ENCODE measurements at regions not wholly inside any gene's neighbourhood (a gene's known extent, or its start where the extent isn't known, plus 50 kb on each side); places are given as distances from the start of the nearest gene placed in this dataset.

- TF ChIP-seq CTCF (IDR thresholded peaks at IDR 0.05), result no peak
- intact Hi-C loops (cut with DNase I), result no loop called here
- Histone ChIP-seq H3K27me3 (ENCODE audit: low read depth) (no peaks in the 10 kb centered on the region), H3K4me3 (no peak overlapping the region), H3K4me1 (no peaks in the 10 kb centered on the region), H3K9me3 (peaks cover 16% of the 10 kb centered on the region), H3K27ac (no peak overlapping the region), H3K36me3 (no peaks in the 10 kb centered on the region)
- ATAC-seq, result peak in 1 of 2 donors; percentile 12
- DNase-seq, result no peak
Observed at GRCh38 chr11:109696191-109696897, 274.4 kb downstream of the C11orf87 start.

GRCh38 chr11:109697140-109697843, 275.3 kb downstream of the C11orf87 start:
- no peaks in the 10 kb centered on the region for H3K4me1 ChIP-seq
- ATAC-seq (peak; percentile 83 to 90), DNase-seq (no peak)
- no peaks in the 10 kb centered on the region for H3K27me3 ChIP-seq (ENCODE audit: low read depth)
- peak; percentile 61 for TF ChIP-seq CTCF (IDR thresholded peaks at IDR 0.05)
- H3K9me3 ChIP-seq, result peaks cover 16% of the 10 kb centered on the region
- no peak overlapping the region for H3K27ac ChIP-seq
- H3K4me3 ChIP-seq, result no peak overlapping the region
- intact Hi-C loops (cut with DNase I), result no loop called here
- H3K36me3 ChIP-seq, result no peaks in the 10 kb centered on the region

- Histone ChIP-seq H3K27ac (no peak overlapping the region), H3K4me1 (no peaks in the 10 kb centered on the region), H3K9me3 (peaks cover 16% of the 10 kb centered on the region), H3K4me3 (no peak overlapping the region), H3K36me3 (no peaks in the 10 kb centered on the region), H3K27me3 (ENCODE audit: low read depth) (no peaks in the 10 kb centered on the region)
- no peak for DNase-seq
- no peak for TF ChIP-seq CTCF (IDR thresholded peaks at IDR 0.05)
- ATAC-seq, result no peak
- intact Hi-C loops (cut with DNase I), result no loop called here
Observed at GRCh38 chr11:109698237-109698636, 276.2 kb downstream of the C11orf87 start.

- no peak for TF ChIP-seq CTCF (IDR thresholded peaks at IDR 0.05)
- intact Hi-C loops (cut with DNase I), result no loop called here
- Histone ChIP-seq H3K9me3 (no peaks in the 10 kb centered on the region), H3K4me1 (no peaks in the 10 kb centered on the region), H3K36me3 (no peaks in the 10 kb centered on the region), H3K4me3 (no peak overlapping the region), H3K27me3 (ENCODE audit: low read depth) (no peaks in the 10 kb centered on the region), H3K27ac (no peak overlapping the region)
- DNase-seq, result no peak
- no peak for ATAC-seq
Observed at GRCh38 chr11:109704432-109704831, 282.4 kb downstream of the C11orf87 start.

DNA sequence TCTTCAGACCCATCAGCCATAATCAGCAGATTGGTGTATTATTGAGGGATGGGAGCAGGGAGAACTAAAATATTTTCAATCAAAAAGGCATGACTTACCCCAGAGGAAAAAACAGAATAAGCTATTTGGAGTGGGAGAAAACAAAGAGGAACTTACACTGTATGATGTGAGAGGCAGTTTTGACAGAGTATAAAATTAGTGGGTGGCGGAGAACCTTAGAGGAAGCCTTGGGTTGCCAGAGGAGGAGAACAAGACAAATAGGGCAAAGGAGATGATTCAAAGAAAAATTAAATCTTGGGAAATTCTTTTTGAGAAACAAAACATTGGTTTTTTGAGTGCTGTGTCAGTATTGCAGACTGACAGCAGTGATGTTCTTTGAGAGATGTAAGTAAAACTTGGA, 285.0 kb downstream of the C11orf87 start:
- ATAC-seq, result peak; percentile 77 to 80
- Histone ChIP-seq H3K4me3 (no peak overlapping the region), H3K9me3 (no peaks in the 10 kb centered on the region), H3K4me1 (no peaks in the 10 kb centered on the region), H3K27me3 (ENCODE audit: low read depth) (no peaks in the 10 kb centered on the region), H3K36me3 (no peaks in the 10 kb centered on the region), H3K27ac (no peak overlapping the region)
- TF ChIP-seq CTCF (IDR thresholded peaks at IDR 0.05), result no peak
- intact Hi-C loops (cut with DNase I), result no loop called here
- DNase-seq, result no peak
